Keratinocyte (primary cell): ENCODE measurements at regions not wholly inside any gene's neighbourhood (a gene's known extent, or its start where the extent isn't known, plus 50 kb on each side); places are given as distances from the start of the nearest gene placed in this dataset.

Experiments
- DNase-seq: peaks from one replicate; pipeline ENCODE4 v3.0.0-alpha.2; 2011; ENCODE audit warnings: low read depth, missing footprints, low spot score
- FAIRE-seq: peaks from 2 replicates; lab custom pipeline; 2011; peaks lifted over from hg19 to GRCh38; lab: Jason Lieb, UNC
- H2AFZ ChIP-seq: 2 replicates; pipeline ENCODE4 v1.6.0; 2012; ENCODE audit warnings: low read length, control low read depth, inconsistent platforms; ENCODE audit not compliant: control insufficient read depth
- H3K27ac ChIP-seq: 2 replicates; pipeline ENCODE4 v1.5.1; 2011; ENCODE audit warnings: low read length; ENCODE audit not compliant: control insufficient read depth, insufficient read depth
- H3K27me3 ChIP-seq: 3 replicates; pipeline ENCODE4 v1.6.0; 2011; ENCODE audit warnings: low read length; ENCODE audit not compliant: control insufficient read depth, insufficient read depth; ENCODE audit errors: extremely low read depth
- H3K36me3 ChIP-seq, 2 experiments: 2 replicates in 1 of 2; 3 replicates in 1 of 2; pipeline ENCODE4 v1.5.1; 2011; ENCODE audit warnings: low read length in 2 of 2, mild to moderate bottlenecking in 1 of 2; ENCODE audit not compliant: control insufficient read depth in 2 of 2, insufficient read depth in 2 of 2; ENCODE audit errors: extremely low read depth in 1 of 2
- H3K4me1 ChIP-seq: 3 replicates; pipeline ENCODE4 v1.5.1; 2011; ENCODE audit warnings: low read length; ENCODE audit not compliant: control insufficient read depth, insufficient read depth; ENCODE audit errors: extremely low read depth
- H3K4me2 ChIP-seq: 3 replicates; pipeline ENCODE4 v1.6.0; 2011; ENCODE audit warnings: low read depth, low read length; ENCODE audit not compliant: control insufficient read depth, insufficient read depth; ENCODE audit errors: extremely low read depth
- H3K4me3 ChIP-seq, 3 experiments: fragments of 200-600 bp in 1 of 3; sonication (generic) in 1 of 3; 2 replicates in 2 of 3; 3 replicates in 1 of 3; pipeline ENCODE4 v1.5.1; 2011 to 2016; ENCODE audit warnings: low read length in 3 of 3, mild to moderate bottlenecking in 3 of 3, control low read depth in 2 of 3, inconsistent platforms in 1 of 3, low read depth in 1 of 3, mixed read lengths in 1 of 3, mixed run types in 1 of 3, moderate library complexity in 1 of 3; ENCODE audit not compliant: control insufficient read depth in 2 of 3, insufficient read depth in 2 of 3; ENCODE audit errors: extremely low read depth in 1 of 3
- H3K79me2 ChIP-seq: 2 replicates; pipeline ENCODE4 v1.6.0; 2012; ENCODE audit warnings: low read length; ENCODE audit not compliant: control insufficient read depth, insufficient read depth
- H3K9ac ChIP-seq: 3 replicates; pipeline ENCODE4 v1.6.0; 2011; ENCODE audit warnings: low read length; ENCODE audit not compliant: control insufficient read depth, insufficient read depth; ENCODE audit errors: extremely low read depth
- H3K9me1 ChIP-seq: 3 replicates; pipeline ENCODE4 v1.6.0; 2011; ENCODE audit warnings: low read length; ENCODE audit not compliant: control insufficient read depth, insufficient read depth; ENCODE audit errors: extremely low read depth
- H3K9me3 ChIP-seq: 2 replicates; pipeline ENCODE4 v1.5.1; 2012; ENCODE audit warnings: low read depth, low read length; ENCODE audit not compliant: control insufficient read depth
- H4K20me1 ChIP-seq: 3 replicates; pipeline ENCODE4 v1.6.0; 2011; ENCODE audit warnings: low read length; ENCODE audit not compliant: control insufficient read depth, insufficient read depth; ENCODE audit errors: extremely low read depth
- CTCF ChIP-seq, 3 experiments: IDR thresholded peaks in 1 of 3; conservative IDR thresholded peaks in 1 of 3; optimal IDR thresholded peaks in 1 of 3; 2 replicates in 2 of 3; 3 replicates in 1 of 3; pipeline versions ENCODE3 to v1.5.1; 2011; ENCODE audit warnings: low read length in 3 of 3, mild to moderate bottlenecking in 3 of 3, moderate library complexity in 2 of 3, control low read depth in 1 of 3, inconsistent platforms in 1 of 3; ENCODE audit not compliant: insufficient read depth in 2 of 3; ENCODE audit errors: extremely low read depth in 1 of 3
- EZH2 ChIP-seq: IDR thresholded peaks from one replicate; pipeline ENCODE4 v1.6.1; 2012; ENCODE audit warnings: inconsistent platforms, mild to moderate bottlenecking, low read length, moderate library complexity
- dilution Hi-C: fragments of 300-500 bp; cut with MboI; formaldehyde crosslinking; loops from one replicate; pipeline ENCODE4 v1.7.0; 2020; ENCODE audit warnings: low sequenced_read_pairs; ENCODE audit not compliant: extremely low pct_ligation_motif_present

- no peaks in the 10 kb centered on the region for H3K79me2 ChIP-seq
- H3K36me3 ChIP-seq = no peaks in the 10 kb centered on the region
- no peaks in the 10 kb centered on the region for H3K4me1 ChIP-seq
- H3K9ac ChIP-seq = no peak overlapping the region
- no peak overlapping the region for H3K4me3 ChIP-seq
- H3K27ac ChIP-seq = no peak overlapping the region
- TF ChIP-seq CTCF (optimal IDR thresholded peaks at IDR 0.05 in 1 of 3, IDR thresholded peaks at IDR 0.05 in 1 of 3, conservative IDR thresholded peaks at IDR 0.05 in 1 of 3; ENCODE audit: extremely low read depth in 1 of 3, insufficient read depth in 2 of 3, low read length in 3 of 3) = peak; percentile 25 to 61 (median 46)
- TF ChIP-seq EZH2 = no peak
- dilution Hi-C loops = no loop called here
- H3K27me3 ChIP-seq = no peaks in the 10 kb centered on the region
- no peak for FAIRE-seq
- H3K9me1 ChIP-seq = no peaks in the 10 kb centered on the region
- H3K9me3 ChIP-seq = no peaks in the 10 kb centered on the region
- H2AFZ ChIP-seq = no peak overlapping the region
- H4K20me1 ChIP-seq = no peaks in the 10 kb centered on the region
- H3K4me2 ChIP-seq = no peak overlapping the region
- no peak for DNase-seq
Measured at GRCh38 chr14:86462193-86462753, 932.3 kb downstream of the FLRT2 start.

DNA sequence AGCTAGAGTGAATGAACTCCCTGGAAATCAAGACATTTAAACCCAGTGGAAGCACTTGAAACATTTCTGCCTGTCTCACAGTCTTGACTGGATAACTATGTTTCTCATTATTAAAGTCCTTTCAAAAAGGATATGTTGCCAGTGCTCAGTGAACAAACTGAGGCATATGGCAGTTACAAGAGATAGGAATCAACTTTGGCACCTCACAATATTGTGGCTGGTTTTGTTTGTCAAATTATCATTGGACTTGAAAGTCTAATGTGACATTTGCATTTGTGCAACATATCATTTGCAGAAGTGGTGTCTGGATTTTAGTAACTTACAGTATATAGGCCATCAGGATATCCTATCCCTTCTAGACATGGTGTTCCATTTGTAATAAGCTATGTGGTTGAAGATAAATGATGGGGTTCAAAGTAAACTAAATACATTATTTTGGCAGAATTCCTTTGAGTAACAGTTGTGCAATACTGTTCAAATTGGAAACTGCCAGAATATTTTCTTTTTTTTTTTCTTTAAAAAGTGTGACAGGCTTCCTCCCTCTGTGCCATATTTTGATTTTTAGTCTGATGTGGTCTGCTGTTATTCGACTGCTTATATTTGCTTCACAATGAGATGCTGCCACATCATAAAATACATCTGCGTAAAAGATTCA, 927.7 kb downstream of the FLRT2 start:
- no peaks in the 10 kb centered on the region for H3K4me1 ChIP-seq
- H3K36me3 ChIP-seq = no peaks in the 10 kb centered on the region
- no peak for DNase-seq
- H3K79me2 ChIP-seq = no peaks in the 10 kb centered on the region
- H3K4me2 ChIP-seq = no peak overlapping the region
- H3K9me3 ChIP-seq = no peaks in the 10 kb centered on the region
- H3K9ac ChIP-seq = no peak overlapping the region
- no peak overlapping the region for H3K4me3 ChIP-seq
- no peaks in the 10 kb centered on the region for H3K27me3 ChIP-seq
- no peaks in the 10 kb centered on the region for H3K9me1 ChIP-seq
- dilution Hi-C loops = no loop called here
- no peak overlapping the region for H3K27ac ChIP-seq
- no peak overlapping the region for H2AFZ ChIP-seq
- TF ChIP-seq CTCF (optimal IDR thresholded peaks at IDR 0.05 in 1 of 3, IDR thresholded peaks at IDR 0.05 in 1 of 3, conservative IDR thresholded peaks at IDR 0.05 in 1 of 3; ENCODE audit: extremely low read depth in 1 of 3, insufficient read depth in 2 of 3, low read length in 3 of 3) = no peak
- TF ChIP-seq EZH2 = no peak
- H4K20me1 ChIP-seq = no peaks in the 10 kb centered on the region
- no peak for FAIRE-seq
